Stimulated activated effector memory CD8-positive, alpha-beta T cell treated with anti-CD3 and anti-CD28 coated beads, Interleukin-12 subunit alpha, Interleukin-12 subunit beta, amount 100 ng/mL, for 72 hours (primary cell): ENCODE measurements at regions not wholly inside any gene's neighbourhood (a gene's known extent, or its start where the extent isn't known, plus 50 kb on each side); places are given as distances from the start of the nearest gene placed in this dataset.
"Not testable (repeated sequence)": the region's sequence is repeated elsewhere in the genome, so short reads cannot be mapped to it uniquely, and the experiment has no call there.

Experiments
- ATAC-seq: fragments of 150-1000 bp; cut with Tn5 transposase; 2 replicates; pipeline ENCODE4 v1.10.0; 2021
- DNase-seq, 2 donors: peaks; one replicate each; pipeline ENCODE4 v3.0.0; 2021 to 2022; ENCODE audit warnings: low spot score in 2 of 2
- H3K27ac Mint-ChIP-seq: one replicate; pipeline ENCODE4 v1.8.0; 2022; ENCODE audit warnings: mild to moderate bottlenecking, mixed read lengths
- H3K36me3 Mint-ChIP-seq: one replicate; pipeline ENCODE4 v1.8.0; 2022; ENCODE audit warnings: mild to moderate bottlenecking, mixed read lengths
- H3K4me1 Mint-ChIP-seq: one replicate; pipeline ENCODE4 v1.8.0; 2022; ENCODE audit warnings: mixed read lengths
- H3K4me3 Mint-ChIP-seq: one replicate; pipeline ENCODE4 v1.8.0; 2022; ENCODE audit warnings: mild to moderate bottlenecking, mixed read lengths
- H3K9me3 Mint-ChIP-seq: one replicate; pipeline ENCODE4 v1.8.0; 2022; ENCODE audit warnings: mixed read lengths

GRCh38 chr13:44146138-44146537, 227.5 kb upstream of the SERP2 start:
- Mint-ChIP-seq H3K27ac (no peak overlapping the region), H3K9me3 (no peaks in the 10 kb centered on the region), H3K4me3 (no peak overlapping the region), H3K36me3 (no peaks in the 10 kb centered on the region), H3K4me1 (peaks cover 10% of the 10 kb centered on the region)
- DNase-seq: peak in 1 of 2 donors; percentile 6
- no peak for ATAC-seq

GRCh38 chr13:44147233-44147632, 226.4 kb upstream of the SERP2 start:
- DNase-seq (peak in 1 of 2 donors; percentile 17), ATAC-seq (no peak)
- Mint-ChIP-seq H3K4me1 (peaks cover 5% of the 10 kb centered on the region), H3K9me3 (no peaks in the 10 kb centered on the region), H3K4me3 (no peak overlapping the region), H3K36me3 (no peaks in the 10 kb centered on the region), H3K27ac (no peak overlapping the region)

GRCh38 chr13:44147648-44148047, 226.0 kb upstream of the SERP2 start:
- Mint-ChIP-seq H3K36me3 (no peaks in the 10 kb centered on the region), H3K4me3 (no peak overlapping the region), H3K27ac (no peak overlapping the region), H3K9me3 (no peaks in the 10 kb centered on the region), H3K4me1 (peaks cover 5% of the 10 kb centered on the region)
- no peak for ATAC-seq
- no peak for DNase-seq

GRCh38 chr13:44148159-44148914, 225.3 kb upstream of the SERP2 start:
- no peak overlapping the region for H3K27ac Mint-ChIP-seq
- H3K4me3 Mint-ChIP-seq: no peak overlapping the region
- no peaks in the 10 kb centered on the region for H3K36me3 Mint-ChIP-seq

GRCh38 chr13:44149231-44149630, 224.4 kb upstream of the SERP2 start:
- not testable (repeated sequence) for ATAC-seq, DNase-seq, H3K4me1 Mint-ChIP-seq, H3K27ac Mint-ChIP-seq, H3K36me3 Mint-ChIP-seq, H3K4me3 Mint-ChIP-seq, H3K9me3 Mint-ChIP-seq

More at GRCh38 chr13:44148159-44148914, 225.3 kb upstream of the SERP2 start:
- Mint-ChIP-seq H3K9me3 (no peaks in the 10 kb centered on the region), H3K4me1 (peaks cover 2% of the 10 kb centered on the region)
- ATAC-seq (no peak), DNase-seq (peak in 1 of 2 donors; percentile 29)

- Mint-ChIP-seq H3K9me3 (no peaks in the 10 kb centered on the region), H3K4me1 (no peaks in the 10 kb centered on the region), H3K27ac (no peak overlapping the region), H3K4me3 (no peak overlapping the region), H3K36me3 (no peaks in the 10 kb centered on the region)
- DNase-seq: no peak
- no peak for ATAC-seq
Observed at GRCh38 chr13:44149821-44150220, 223.8 kb upstream of the SERP2 start.

- Mint-ChIP-seq H3K4me1 (no peaks in the 10 kb centered on the region), H3K4me3 (no peak overlapping the region), H3K27ac (no peak overlapping the region), H3K36me3 (no peaks in the 10 kb centered on the region), H3K9me3 (no peaks in the 10 kb centered on the region)
- DNase-seq (no peak), ATAC-seq (no peak)
Observed at GRCh38 chr13:44151474-44151873, 222.2 kb upstream of the SERP2 start.

GRCh38 chr13:44153496-44153895, 220.1 kb upstream of the SERP2 start:
- Mint-ChIP-seq H3K4me1 (no peaks in the 10 kb centered on the region), H3K27ac (no peak overlapping the region), H3K4me3 (no peak overlapping the region), H3K36me3 (no peaks in the 10 kb centered on the region), H3K9me3 (no peaks in the 10 kb centered on the region)
- ATAC-seq: no peak
- no peak for DNase-seq

GRCh38 chr13:44155422-44156293, 218.0 kb upstream of the SERP2 start:
- H3K27ac Mint-ChIP-seq: no peak overlapping the region
- H3K4me1 Mint-ChIP-seq: no peaks in the 10 kb centered on the region
- H3K9me3 Mint-ChIP-seq: no peaks in the 10 kb centered on the region
- ATAC-seq (no peak), DNase-seq (no peak)
- no peak overlapping the region for H3K4me3 Mint-ChIP-seq
- no peaks in the 10 kb centered on the region for H3K36me3 Mint-ChIP-seq

- H3K4me3 Mint-ChIP-seq: no peak overlapping the region
- DNase-seq (no peak), ATAC-seq (no peak)
- no peaks in the 10 kb centered on the region for H3K9me3 Mint-ChIP-seq
- no peak overlapping the region for H3K27ac Mint-ChIP-seq
- no peaks in the 10 kb centered on the region for H3K4me1 Mint-ChIP-seq
- no peaks in the 10 kb centered on the region for H3K36me3 Mint-ChIP-seq
Observed at GRCh38 chr13:44156294-44156658, 217.3 kb upstream of the SERP2 start.

GRCh38 chr13:44157606-44158005, 216.0 kb upstream of the SERP2 start:
- H3K4me1 Mint-ChIP-seq: no peaks in the 10 kb centered on the region
- DNase-seq: no peak

GRCh38 chr13:44158098-44158521, 215.5 kb upstream of the SERP2 start:
- H3K27ac Mint-ChIP-seq: no peak overlapping the region
- no peak overlapping the region for H3K4me3 Mint-ChIP-seq
- no peaks in the 10 kb centered on the region for H3K9me3 Mint-ChIP-seq
- no peaks in the 10 kb centered on the region for H3K4me1 Mint-ChIP-seq
- H3K36me3 Mint-ChIP-seq: no peaks in the 10 kb centered on the region
- ATAC-seq (no peak), DNase-seq (no peak)

More at GRCh38 chr13:44157606-44158005, 216.0 kb upstream of the SERP2 start:
- H3K36me3 Mint-ChIP-seq: no peaks in the 10 kb centered on the region
- no peak overlapping the region for H3K4me3 Mint-ChIP-seq
- H3K9me3 Mint-ChIP-seq: no peaks in the 10 kb centered on the region
- no peak overlapping the region for H3K27ac Mint-ChIP-seq
- no peak for ATAC-seq

GRCh38 chr13:44158881-44159632, 214.6 kb upstream of the SERP2 start:
- Mint-ChIP-seq H3K4me1 (no peaks in the 10 kb centered on the region), H3K27ac (no peak overlapping the region), H3K4me3 (no peak overlapping the region), H3K9me3 (no peaks in the 10 kb centered on the region), H3K36me3 (no peaks in the 10 kb centered on the region)
- ATAC-seq (no peak), DNase-seq (peak in 1 of 2 donors; percentile 8)

GRCh38 chr13:44159633-44160279, 213.9 kb upstream of the SERP2 start:
- DNase-seq (peak in 1 of 2 donors; percentile 17), ATAC-seq (no peak)
- Mint-ChIP-seq H3K4me1 (no peaks in the 10 kb centered on the region), H3K27ac (no peak overlapping the region), H3K36me3 (no peaks in the 10 kb centered on the region), H3K9me3 (no peaks in the 10 kb centered on the region), H3K4me3 (no peak overlapping the region)
